Stomach (tissue), 8 donors: ENCODE measurements at regions not wholly inside any gene's neighbourhood (a gene's known extent, or its start where the extent isn't known, plus 50 kb on each side); places are given as distances from the start of the nearest gene placed in this dataset.
A peak's percentile ranks its signal among the peaks of the same experiment; 100 is the strongest.

Experiments used
- DNase-seq, 2 donors: peaks; one replicate each; pipeline versions ENCODE4 v3.0.0 to v3.0.0-alpha.2; 2013 to 2019
- H3K27ac ChIP-seq, 5 donors: fragments of 200-600 bp in 4 of 5; sonication (generic) in 4 of 5; one replicate each; pipeline ENCODE4 v1.5.1; 2013 to 2019; ENCODE audit warnings: mild to moderate bottlenecking in 1 of 5, moderate library complexity in 1 of 5
- H3K27me3 ChIP-seq, 3 donors: fragments of 200-600 bp; sonication (generic); one replicate each; pipeline ENCODE4 v1.5.1; 2017 to 2019; ENCODE audit warnings: mixed run types in 1 of 3
- H3K36me3 ChIP-seq, 4 donors: fragments of 200-600 bp; sonication (generic); 1 replicate in 3 of 4; 2 replicates in 1 of 4; pipeline ENCODE4 v1.5.1; 2016 to 2019
- H3K4me1 ChIP-seq, 4 donors: fragments of 200-600 bp; sonication (generic); one replicate each; pipeline ENCODE4 v1.5.1; 2016 to 2019
- H3K4me3 ChIP-seq, 4 donors: fragments of 200-600 bp; sonication (generic) in 3 of 4; one replicate each; pipeline ENCODE4 v1.5.1; 2016 to 2019; ENCODE audit warnings: mild to moderate bottlenecking in 1 of 4
- H3K9me3 ChIP-seq, 4 donors: fragments of 200-600 bp; sonication (generic); one replicate each; pipeline ENCODE4 v1.5.1; 2016 to 2019
- CTCF ChIP-seq, 7 experiments: fragments of 450-650 bp in 4 of 7; fragments of 200-600 bp in 3 of 7; sonication (generic) in 3 of 7; IDR thresholded peaks; one replicate each; pipeline ENCODE4 v1.5.1; 2016 to 2019; ENCODE audit warnings: antibody characterized with exemption in 7 of 7, control low read depth in 2 of 7, mild to moderate bottlenecking in 1 of 7
- EP300 ChIP-seq: sonication (generic); formaldehyde crosslinking; IDR thresholded peaks from one replicate; pipeline ENCODE4 v1.6.1; 2017; ENCODE audit warnings: antibody characterized with exemption
- POLR2A ChIP-seq, 4 donors: fragments of 450-650 bp; IDR thresholded peaks; one replicate each; pipeline ENCODE4 v1.6.1; 2016; ENCODE audit warnings: antibody characterized with exemption in 4 of 4, control low read depth in 2 of 4, mild to moderate bottlenecking in 1 of 4, moderate library complexity in 1 of 4
- POLR2AphosphoS5 ChIP-seq, 3 donors: sonication (generic); formaldehyde crosslinking; IDR thresholded peaks; one replicate each; pipeline ENCODE4 v1.6.1; 2016; ENCODE audit warnings: antibody characterized with exemption in 3 of 3
- WGBS, 5 donors: extraction: QIAGEN DNeasy Blood & Tissue Kit in 3 of 5; methylation state at CpG; one replicate each; pipeline versions ENCODE4 v1.1.5 to v1.1.7; 2013 to 2018; 5-methylcytosine and 5-hydroxymethylcytosine counted together
- intact Hi-C: fragments of 100-400 bp; cut with DNase I; formaldehyde crosslinking; loops from one replicate; pipeline ENCODE4 v1.15.1; 2023; ENCODE audit warnings: low total_unique reads
- donor health status: healthy with polysubstance abuse.
- donor health status: Bipolar disorder and iron deficiency.
- donor health status: healthy.

- Histone ChIP-seq H3K9me3 (peaks cover 0 to 6% (median 0%) of the 10 kb centered on the region in 4 donors), H3K4me1 (peaks cover 0 to 3% (median 0%) of the 10 kb centered on the region in 4 donors), H3K4me3 (no peak overlapping the region), H3K27me3 (no peaks in the 10 kb centered on the region), H3K27ac (no peak overlapping the region), H3K36me3 (no peaks in the 10 kb centered on the region)
- TF ChIP-seq CTCF (IDR thresholded peaks at IDR 0.05) (no peak), EP300 (no peak), POLR2A (IDR thresholded peaks at IDR 0.05) (no peak), POLR2AphosphoS5 (IDR thresholded peaks at IDR 0.05) (no peak)
- DNase-seq: no peak
- 65 to 88% (median 73%) methylated on average over 1 of the region's 1 CpG for WGBS, 5 donors
- intact Hi-C loops: no loop called here
These were observed 156.5 kb downstream of the KCTD12 start for GRCh38 chr13:76729691-76730090.

GRCh38 chr13:76725896-76726295 lies 160.3 kb downstream of the KCTD12 start:
- TF ChIP-seq CTCF (IDR thresholded peaks at IDR 0.05): no peak
- no peak for TF ChIP-seq POLR2AphosphoS5 (IDR thresholded peaks at IDR 0.05)
- no peak for TF ChIP-seq POLR2A (IDR thresholded peaks at IDR 0.05)
- no peak for TF ChIP-seq EP300
- no peaks in the 10 kb centered on the region for H3K27me3 ChIP-seq
- H3K4me3 ChIP-seq: no peak overlapping the region
- 53 to 76% (median 58%) methylated on average over 1 of the region's 1 CpG for WGBS, 5 donors
- H3K36me3 ChIP-seq: no peaks in the 10 kb centered on the region
- H3K9me3 ChIP-seq: peaks cover 0 to 6% (median 0%) of the 10 kb centered on the region in 4 donors
- H3K27ac ChIP-seq: no peak overlapping the region
- intact Hi-C loops: no loop called here
- H3K4me1 ChIP-seq: peaks cover 0 to 21% (median 2%) of the 10 kb centered on the region in 4 donors
- no peak for DNase-seq

DNA sequence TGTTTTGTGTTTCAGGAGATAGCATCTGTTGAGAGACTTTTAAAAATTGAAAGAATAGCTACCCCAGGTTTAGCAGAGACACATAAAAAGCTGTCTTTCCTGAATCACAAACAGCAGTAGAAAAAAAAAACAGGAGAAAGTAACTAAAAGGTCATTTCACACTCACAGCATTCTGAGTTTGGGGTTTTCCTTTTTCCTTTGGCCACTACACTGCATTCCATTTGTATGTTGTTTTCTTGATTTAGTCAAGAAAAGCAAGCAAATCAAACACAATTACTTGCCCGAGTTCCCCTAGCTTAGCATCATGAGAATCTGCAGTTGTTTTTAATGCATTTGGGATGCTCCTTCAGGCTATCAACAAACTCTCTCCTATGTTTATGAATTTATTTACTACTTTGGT lies 161.0 kb downstream of the KCTD12 start:
- TF ChIP-seq POLR2AphosphoS5 (IDR thresholded peaks at IDR 0.05): no peak
- no peak for TF ChIP-seq EP300
- TF ChIP-seq CTCF (IDR thresholded peaks at IDR 0.05): no peak
- no peak for TF ChIP-seq POLR2A (IDR thresholded peaks at IDR 0.05)
- Histone ChIP-seq H3K4me3 (no peak overlapping the region), H3K36me3 (no peaks in the 10 kb centered on the region), H3K9me3 (peaks cover 0 to 6% (median 0%) of the 10 kb centered on the region in 4 donors), H3K4me1 (peaks cover 0 to 21% (median 2%) of the 10 kb centered on the region in 4 donors), H3K27me3 (no peaks in the 10 kb centered on the region), H3K27ac (no peak overlapping the region)
- intact Hi-C loops: no loop called here
- DNase-seq: peak in 1 of 2 donors; percentile 42
- WGBS, 5 donors: 0 to 78% (median 26%) methylated on average over 1 of the region's 1 CpG

- Histone ChIP-seq H3K4me3 (no peak overlapping the region), H3K27me3 (no peaks in the 10 kb centered on the region), H3K27ac (no peak overlapping the region), H3K4me1 (peaks cover 0 to 21% (median 2%) of the 10 kb centered on the region in 4 donors), H3K9me3 (peaks cover 0 to 6% (median 0%) of the 10 kb centered on the region in 4 donors), H3K36me3 (no peaks in the 10 kb centered on the region)
- DNase-seq: no peak
- TF ChIP-seq CTCF (IDR thresholded peaks at IDR 0.05) (no peak), EP300 (no peak), POLR2AphosphoS5 (IDR thresholded peaks at IDR 0.05) (no peak), POLR2A (IDR thresholded peaks at IDR 0.05) (no peak)
- WGBS, 5 donors: 58 to 64% (median 61%) methylated on average over 2 of the region's 2 CpGs
- intact Hi-C loops: no loop called here
These were observed 161.8 kb downstream of the KCTD12 start for GRCh38 chr13:76724421-76724820.
